ENCODE measurements at regions not wholly inside any gene's neighbourhood (a gene's known extent, or its start where the extent isn't known, plus 50 kb on each side); places are given as distances from the start of the nearest gene placed in this dataset.
"Not testable (repeated sequence)": the region's sequence is repeated elsewhere in the genome, so short reads cannot be mapped to it uniquely, and the experiment has no call there.

DNA sequence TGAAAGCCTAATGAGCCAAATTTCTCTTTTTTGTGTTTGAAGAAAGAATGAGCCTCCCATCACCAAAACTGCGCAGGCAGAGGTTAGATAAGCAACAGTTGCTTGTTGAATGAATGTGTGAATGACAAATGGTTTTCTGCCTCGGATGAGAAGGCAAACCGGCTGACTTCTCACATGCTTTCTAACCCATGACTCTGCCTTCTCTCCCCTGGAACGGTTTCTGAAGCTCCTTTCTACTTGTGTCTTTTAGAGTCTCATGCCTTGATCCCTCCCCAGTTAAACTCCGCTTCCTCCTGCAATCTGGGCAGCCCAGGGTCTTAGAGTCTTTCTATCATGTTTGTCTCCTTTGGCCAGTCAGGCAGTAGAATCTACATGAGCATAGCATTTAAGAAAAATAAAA lies 342.1 kb upstream of the NCAM1 start:
- Mint-ChIP-seq H3K4me1 (peaks cover 59% of the 10 kb centered on the region), H3K9me3 (peaks cover 10% of the 10 kb centered on the region), H3K4me3 (no peak overlapping the region), H3K27ac (no peak overlapping the region), H3K27me3 (ENCODE audit: low read depth, poor library complexity) (peaks cover 7% of the 10 kb centered on the region), H3K36me3 (ENCODE audit: low read depth) (no peaks in the 10 kb centered on the region)
- no peak for DNase-seq
- TF ChIP-seq, protein P1, sequence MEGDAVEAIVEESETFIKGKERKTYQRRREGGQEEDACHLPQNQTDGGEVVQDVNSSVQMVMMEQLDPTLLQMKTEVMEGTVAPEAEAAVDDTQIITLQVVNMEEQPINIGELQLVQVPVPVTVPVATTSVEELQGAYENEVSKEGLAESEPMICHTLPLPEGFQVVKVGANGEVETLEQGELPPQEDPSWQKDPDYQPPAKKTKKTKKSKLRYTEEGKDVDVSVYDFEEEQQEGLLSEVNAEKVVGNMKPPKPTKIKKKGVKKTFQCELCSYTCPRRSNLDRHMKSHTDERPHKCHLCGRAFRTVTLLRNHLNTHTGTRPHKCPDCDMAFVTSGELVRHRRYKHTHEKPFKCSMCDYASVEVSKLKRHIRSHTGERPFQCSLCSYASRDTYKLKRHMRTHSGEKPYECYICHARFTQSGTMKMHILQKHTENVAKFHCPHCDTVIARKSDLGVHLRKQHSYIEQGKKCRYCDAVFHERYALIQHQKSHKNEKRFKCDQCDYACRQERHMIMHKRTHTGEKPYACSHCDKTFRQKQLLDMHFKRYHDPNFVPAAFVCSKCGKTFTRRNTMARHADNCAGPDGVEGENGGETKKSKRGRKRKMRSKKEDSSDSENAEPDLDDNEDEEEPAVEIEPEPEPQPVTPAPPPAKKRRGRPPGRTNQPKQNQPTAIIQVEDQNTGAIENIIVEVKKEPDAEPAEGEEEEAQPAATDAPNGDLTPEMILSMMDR (IDR thresholded peaks at IDR 0.05) = no peak

DNA sequence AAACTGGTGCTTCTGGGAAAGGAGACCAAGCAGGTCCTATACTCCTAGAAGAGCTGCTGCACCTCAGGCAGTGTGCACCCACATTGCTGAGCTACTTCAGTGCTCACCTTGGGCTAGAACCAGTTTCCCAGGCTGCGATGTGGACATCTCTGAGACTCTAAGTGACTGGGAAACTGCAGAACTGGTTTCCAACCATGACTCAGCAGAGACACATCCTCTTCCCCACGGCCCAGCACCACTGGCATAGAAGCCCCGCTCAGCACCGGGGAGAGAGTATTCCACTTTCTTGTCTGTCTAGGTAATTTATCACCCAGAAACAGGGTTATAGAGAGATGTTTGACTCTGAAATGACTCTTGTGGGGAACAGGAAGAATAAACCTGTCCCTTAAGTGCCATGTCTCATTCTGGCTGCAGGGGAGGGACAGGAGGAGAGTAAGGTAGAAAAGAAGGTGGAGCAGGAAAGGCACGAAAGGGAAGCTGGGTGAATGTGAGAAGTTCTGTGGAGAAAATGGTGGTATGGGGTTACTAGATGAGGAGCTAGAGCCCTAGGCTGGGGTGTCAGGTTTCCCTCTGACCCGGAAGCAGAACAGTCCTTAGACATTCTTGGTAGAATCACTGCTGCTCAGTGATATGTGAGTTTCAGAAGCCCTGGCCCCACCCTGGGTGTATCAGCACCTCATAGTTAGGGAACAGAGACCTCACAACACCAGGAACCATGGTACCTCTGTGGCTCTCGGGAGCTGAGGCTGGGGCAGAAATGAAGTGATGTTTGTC lies 340.4 kb upstream of the NCAM1 start:
- no peak for DNase-seq
- H3K27ac Mint-ChIP-seq = peak overlapping the region; percentile 55
- peaks cover 10% of the 10 kb centered on the region for H3K9me3 Mint-ChIP-seq
- peaks cover 53% of the 10 kb centered on the region for H3K4me1 Mint-ChIP-seq
- peaks cover 7% of the 10 kb centered on the region for H3K27me3 Mint-ChIP-seq (ENCODE audit: low read depth, poor library complexity)
- no peaks in the 10 kb centered on the region for H3K36me3 Mint-ChIP-seq (ENCODE audit: low read depth)
- TF ChIP-seq, protein P1 (IDR thresholded peaks at IDR 0.05) = no peak
- no peak overlapping the region for H3K4me3 Mint-ChIP-seq

DNA sequence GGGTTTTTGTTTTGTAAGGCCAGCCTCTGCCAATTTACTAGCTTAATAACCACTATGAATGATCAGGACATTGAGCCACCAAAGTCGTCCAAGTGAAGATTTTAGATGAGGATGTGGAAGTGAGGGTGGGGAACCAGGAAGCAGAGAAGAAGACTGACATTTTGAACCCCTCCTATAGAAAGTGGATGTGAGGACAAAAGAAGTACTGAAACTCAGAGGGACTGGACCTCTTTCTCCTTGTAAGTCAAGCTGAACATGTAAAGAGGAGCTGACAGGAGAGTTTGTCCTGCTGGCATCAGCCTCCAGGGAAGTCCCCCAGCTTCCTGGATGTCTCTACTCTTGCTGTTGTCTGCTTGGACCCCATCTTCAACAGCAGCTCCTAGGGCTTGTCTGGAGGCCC lies 338.2 kb upstream of the NCAM1 start:
- TF ChIP-seq, protein P1 (IDR thresholded peaks at IDR 0.05) = no peak
- Mint-ChIP-seq H3K4me1 (peaks cover 37% of the 10 kb centered on the region), H3K36me3 (ENCODE audit: low read depth) (no peaks in the 10 kb centered on the region)

DNA sequence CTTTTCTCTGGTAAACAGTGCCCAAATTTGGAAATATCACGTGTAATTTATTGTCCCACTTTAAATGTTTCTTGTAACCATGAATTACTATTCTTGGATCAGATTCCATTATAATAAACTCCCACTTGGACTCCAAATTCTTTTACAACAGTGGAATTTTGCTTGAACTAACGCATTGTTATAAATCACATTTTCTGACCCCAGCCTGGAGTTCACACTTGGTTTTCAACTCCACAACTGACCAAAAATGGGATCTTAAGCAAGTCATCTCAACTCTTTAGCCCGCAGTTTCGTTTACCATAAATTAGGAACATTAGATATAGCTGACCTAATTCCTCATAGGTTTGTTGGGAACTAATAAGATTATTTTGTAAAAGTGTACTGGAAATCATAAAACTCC lies 336.8 kb upstream of the NCAM1 start:
- DNase-seq = no peak
- Mint-ChIP-seq H3K4me1 (peaks cover 25% of the 10 kb centered on the region), H3K4me3 (no peak overlapping the region), H3K36me3 (ENCODE audit: low read depth) (no peaks in the 10 kb centered on the region), H3K27ac (no peak overlapping the region), H3K27me3 (ENCODE audit: low read depth, poor library complexity) (peaks cover 2% of the 10 kb centered on the region), H3K9me3 (peaks cover 10% of the 10 kb centered on the region)
- TF ChIP-seq, protein P1 (IDR thresholded peaks at IDR 0.05) = no peak

More for the DNA sequence above, 338.2 kb upstream of the NCAM1 start:
- Mint-ChIP-seq H3K4me3 (no peak overlapping the region), H3K27me3 (ENCODE audit: low read depth, poor library complexity) (peaks cover 4% of the 10 kb centered on the region), H3K27ac (peak overlapping the region; percentile 67), H3K9me3 (peaks cover 10% of the 10 kb centered on the region)
- DNase-seq = no peak

DNA sequence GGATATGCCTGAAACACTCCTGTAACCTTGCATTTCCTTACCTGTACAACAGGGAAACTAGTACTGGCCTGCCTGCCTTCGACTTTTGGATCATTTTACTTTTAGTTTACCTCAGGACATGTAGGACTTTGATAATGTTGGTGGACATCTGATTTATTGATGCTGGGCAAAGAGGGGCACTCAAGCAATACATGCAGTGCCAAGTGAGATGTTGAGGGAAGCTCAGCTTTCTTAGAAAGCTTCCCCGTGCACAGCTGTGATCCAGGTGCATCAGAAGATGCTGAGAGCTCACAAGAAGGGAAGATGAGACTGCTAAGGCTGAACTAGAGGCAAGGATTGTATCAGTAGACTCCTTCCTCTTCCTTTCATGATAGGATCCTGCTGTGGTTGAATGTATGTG lies 336.2 kb upstream of the NCAM1 start:
- not testable (repeated sequence) for H3K36me3 Mint-ChIP-seq (ENCODE audit: low read depth); H3K27me3 Mint-ChIP-seq (ENCODE audit: low read depth, poor library complexity); DNase-seq; H3K9me3 Mint-ChIP-seq; H3K4me3 Mint-ChIP-seq; H3K27ac Mint-ChIP-seq
- H3K4me1 Mint-ChIP-seq = peaks cover 24% of the 10 kb centered on the region

DNA sequence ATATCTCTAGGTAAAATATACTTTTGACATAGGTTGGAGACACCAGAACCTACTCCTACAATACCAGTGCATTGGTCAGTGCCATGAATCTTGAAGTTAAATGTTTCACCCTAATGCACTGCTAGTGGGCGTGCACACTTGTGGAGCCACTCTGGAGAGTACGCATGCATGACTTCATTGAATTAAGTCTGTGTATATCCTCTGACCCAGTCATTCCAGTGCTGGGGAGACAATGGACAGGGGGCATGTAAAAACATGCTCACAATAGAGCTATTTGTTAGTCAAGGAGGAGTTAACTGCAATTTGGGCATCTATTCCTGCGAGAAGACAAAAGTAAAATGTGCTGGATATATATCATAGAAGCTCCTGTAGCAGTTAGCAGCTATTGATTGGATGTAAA lies 335.4 kb upstream of the NCAM1 start:
- TF ChIP-seq, protein P1 (IDR thresholded peaks at IDR 0.05) = no peak
- no peaks in the 10 kb centered on the region for H3K36me3 Mint-ChIP-seq (ENCODE audit: low read depth)
- H3K4me1 Mint-ChIP-seq = peaks cover 21% of the 10 kb centered on the region
- peaks cover 10% of the 10 kb centered on the region for H3K27me3 Mint-ChIP-seq (ENCODE audit: low read depth, poor library complexity)
- no peak overlapping the region for H3K27ac Mint-ChIP-seq
- H3K4me3 Mint-ChIP-seq = no peak overlapping the region
- H3K9me3 Mint-ChIP-seq = peaks cover 10% of the 10 kb centered on the region
- no peak for DNase-seq

All from nephron progenitor cell (in vitro differentiated cells).